AG09309 (cell line): ENCODE measurements at regions not wholly inside any gene's neighbourhood (a gene's known extent, or its start where the extent isn't known, plus 50 kb on each side); places are given as distances from the start of the nearest gene placed in this dataset.

ENCODE experiments used
- DNase-seq: peaks from one replicate; pipeline ENCODE4 v3.0.0-alpha.2; 2010; ENCODE audit warnings: low read depth
- H3K4me3 ChIP-seq: 2 replicates; pipeline ENCODE4 v1.5.1; 2011; ENCODE audit warnings: mild to moderate bottlenecking, low read depth, low read length, moderate library complexity; ENCODE audit not compliant: control insufficient read depth
- TF ChIP-seq, protein P1 (sequence below): IDR thresholded peaks from 2 replicates; pipeline ENCODE4 v1.5.1; 2011; ENCODE audit warnings: mild to moderate bottlenecking, low read depth, low read length, inconsistent platforms; ENCODE audit not compliant: insufficient read depth, control insufficient read depth; ENCODE audit errors: missing control alignments

DNA sequence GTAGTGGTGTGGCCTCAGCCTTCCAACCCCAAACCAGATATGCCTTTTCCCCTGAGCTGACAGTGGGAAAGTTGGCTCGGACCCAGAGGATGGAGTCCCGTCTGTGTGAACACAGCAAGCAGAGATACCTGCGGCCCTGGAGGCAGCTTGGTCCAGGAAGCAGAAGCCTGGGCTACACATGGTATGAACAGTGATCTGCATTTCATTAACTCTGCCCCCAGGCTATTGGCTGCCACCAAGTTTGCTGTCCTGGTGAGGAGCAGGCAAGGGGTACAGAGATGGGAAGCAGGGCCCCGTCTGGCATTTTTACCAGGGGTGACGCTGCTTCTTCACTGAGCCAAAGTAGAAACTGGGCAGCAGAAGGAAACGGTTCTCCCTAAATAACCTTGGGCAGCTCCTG, 90.0 kb downstream of the EDN3 start:
- DNase-seq = no peak
- H3K4me3 ChIP-seq = no peak overlapping the region
- TF ChIP-seq, protein P1, sequence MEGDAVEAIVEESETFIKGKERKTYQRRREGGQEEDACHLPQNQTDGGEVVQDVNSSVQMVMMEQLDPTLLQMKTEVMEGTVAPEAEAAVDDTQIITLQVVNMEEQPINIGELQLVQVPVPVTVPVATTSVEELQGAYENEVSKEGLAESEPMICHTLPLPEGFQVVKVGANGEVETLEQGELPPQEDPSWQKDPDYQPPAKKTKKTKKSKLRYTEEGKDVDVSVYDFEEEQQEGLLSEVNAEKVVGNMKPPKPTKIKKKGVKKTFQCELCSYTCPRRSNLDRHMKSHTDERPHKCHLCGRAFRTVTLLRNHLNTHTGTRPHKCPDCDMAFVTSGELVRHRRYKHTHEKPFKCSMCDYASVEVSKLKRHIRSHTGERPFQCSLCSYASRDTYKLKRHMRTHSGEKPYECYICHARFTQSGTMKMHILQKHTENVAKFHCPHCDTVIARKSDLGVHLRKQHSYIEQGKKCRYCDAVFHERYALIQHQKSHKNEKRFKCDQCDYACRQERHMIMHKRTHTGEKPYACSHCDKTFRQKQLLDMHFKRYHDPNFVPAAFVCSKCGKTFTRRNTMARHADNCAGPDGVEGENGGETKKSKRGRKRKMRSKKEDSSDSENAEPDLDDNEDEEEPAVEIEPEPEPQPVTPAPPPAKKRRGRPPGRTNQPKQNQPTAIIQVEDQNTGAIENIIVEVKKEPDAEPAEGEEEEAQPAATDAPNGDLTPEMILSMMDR = no peak

- no peak for DNase-seq
- H3K4me3 ChIP-seq = no peak overlapping the region
- TF ChIP-seq, protein P1 = no peak
Measured at GRCh38 chr20:59391975-59392374, 91.6 kb downstream of the EDN3 start.

- H3K4me3 ChIP-seq = no peak overlapping the region
- DNase-seq = no peak
- TF ChIP-seq, protein P1 = no peak
Measured at GRCh38 chr20:59392736-59393135, 92.3 kb downstream of the EDN3 start.

DNA sequence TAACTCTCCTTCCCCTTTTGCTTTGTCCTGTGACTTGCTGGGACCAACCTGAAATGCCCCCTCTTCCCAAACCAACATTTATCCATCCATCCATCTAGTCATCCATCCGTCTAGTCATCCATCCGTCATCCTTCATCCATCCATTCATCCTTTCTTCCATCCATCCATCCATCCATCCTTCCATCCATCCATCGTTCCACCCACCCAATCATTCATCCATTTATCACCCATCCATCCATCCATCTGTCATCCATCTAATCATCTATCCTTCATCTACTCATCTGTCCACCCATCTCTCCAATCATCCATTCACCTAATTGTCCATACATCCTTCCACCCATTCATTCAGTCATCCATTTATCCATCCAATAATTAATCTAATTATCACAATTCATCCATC, 92.7 kb downstream of the EDN3 start:
- no peak for DNase-seq
- H3K4me3 ChIP-seq = no peak overlapping the region
- TF ChIP-seq, protein P1 = no peak

- TF ChIP-seq, protein P1 = no peak
- no peak for DNase-seq
- H3K4me3 ChIP-seq = no peak overlapping the region
Measured at GRCh38 chr20:59395729-59396128, 95.3 kb downstream of the EDN3 start.

GRCh38 chr20:59398537-59399205, 98.3 kb downstream of the EDN3 start:
- DNase-seq = no peak
- TF ChIP-seq, protein P1 = no peak
- H3K4me3 ChIP-seq = no peak overlapping the region
